Heart left ventricle (tissue), 13 donors: ENCODE measurements at regions not wholly inside any gene's neighbourhood (a gene's known extent, or its start where the extent isn't known, plus 50 kb on each side); places are given as distances from the start of the nearest gene placed in this dataset.

ENCODE experiments used
- CTCF ChIP-seq, 12 donors: fragments of 200-600 bp; sonication (generic) in 4 of 12; IDR thresholded peaks; one replicate each; pipeline versions ENCODE4 v1.5.0 to v1.8.0; 2018 to 2022; ENCODE audit warnings: antibody characterized with exemption in 12 of 12, mild to moderate bottlenecking in 5 of 12
- POLR2A ChIP-seq, 2 donors: fragments of 450-650 bp; IDR thresholded peaks; one replicate each; pipeline ENCODE4 v1.6.1; 2017; ENCODE audit warnings: antibody characterized with exemption in 2 of 2, mild to moderate bottlenecking in 2 of 2, moderate library complexity in 2 of 2
- donor health status: ischemic (EF 13 %, LVEDD 7.1; RV severe dilation, severe dysfunction).
- donor health status: DM: no; HTN: yes; CAD: no.
- donor health status: DM: no; HTN: no; CAD: no.
- donor health status: ischemic (EF 25% LVEDD 6.9; RV normal size, moderate dysfunction).
- donor health status: ischemic (EF 25% LVEDD 5.7; RV mildly dilated, moderate dysfunction).
- donor health status: ischemic (EF 35%, LVEDD 5.7; RV mildly dilated, moderate dysfunction).
- donor health status: nonischemic (EF 11% LVEDD 7.7; RV severe dilation, severe dysfunction).
- donor health status: DM: yes; HTN: yes; CAD: no.
- donor health status: PGD.
- donor health status: ischemic (EF 29% LVEDD 5.4; RV normal size, mild dysfunction).
- donor health status: nonischemic (EF 23%, LVEDD 6.1; RV moderate dilation, normal function).

GRCh38 chr22:16131918-16132317 lies 442.1 kb downstream of the POTEH start:
- no peak for TF ChIP-seq CTCF (IDR thresholded peaks at IDR 0.05)
- TF ChIP-seq POLR2A (IDR thresholded peaks at IDR 0.05), result no peak
